Esophagus muscularis mucosa (tissue), 4 donors: ENCODE measurements at regions not wholly inside any gene's neighbourhood (a gene's known extent, or its start where the extent isn't known, plus 50 kb on each side); places are given as distances from the start of the nearest gene placed in this dataset.

Experiments used
- CTCF ChIP-seq, 3 experiments: fragments of 200-600 bp in 2 of 3; fragments of 450-650 bp in 1 of 3; sonication (generic) in 2 of 3; IDR thresholded peaks; one replicate each; pipeline ENCODE4 v1.5.1; 2017 to 2019; ENCODE audit warnings: antibody characterized with exemption in 3 of 3, mild to moderate bottlenecking in 2 of 3, moderate library complexity in 1 of 3
- EP300 ChIP-seq: sonication (generic); formaldehyde crosslinking; IDR thresholded peaks from one replicate; pipeline ENCODE4 v1.6.1; 2017; ENCODE audit warnings: antibody characterized with exemption
- POLR2A ChIP-seq: fragments of 450-650 bp; IDR thresholded peaks from one replicate; pipeline ENCODE4 v1.6.1; 2017; ENCODE audit warnings: antibody characterized with exemption, moderate library complexity, mild to moderate bottlenecking, low read depth

- no peak for TF ChIP-seq CTCF (IDR thresholded peaks at IDR 0.05)
- no peak for TF ChIP-seq EP300
- TF ChIP-seq POLR2A: no peak
These were observed 89.2 kb upstream of the DCBLD2 start for GRCh38 chr3:98990657-98991056.
